ENCODE measurements at regions not wholly inside any gene's neighbourhood (a gene's known extent, or its start where the extent isn't known, plus 50 kb on each side); places are given as distances from the start of the nearest gene placed in this dataset.
"Not testable (repeated sequence)": the region's sequence is repeated elsewhere in the genome, so short reads cannot be mapped to it uniquely, and the experiment has no call there.

GRCh38 chr4:4099610-4100009, 127.1 kb downstream of the OTOP1 start:
- H3K4me3 ChIP-seq (ENCODE audit: low read depth, low read length) = not testable (repeated sequence)

- not testable (repeated sequence) for H3K4me3 ChIP-seq (ENCODE audit: low read depth, low read length)
These were observed 119.8 kb downstream of the OTOP1 start for GRCh38 chr4:4106923-4107322.

- H3K4me3 ChIP-seq (ENCODE audit: low read depth, low read length) = peak overlapping the region; percentile 35; the same call in 1 of the 2 replicates
- TF ChIP-seq CTCF (IDR thresholded peaks at IDR 0.05; ENCODE audit: low read depth, low read length) = peak; percentile 53
These were observed 119.2 kb downstream of the OTOP1 start for GRCh38 chr4:4107411-4108107.

GRCh38 chr4:4115381-4115780, 111.3 kb downstream of the OTOP1 start:
- H3K4me3 ChIP-seq (ENCODE audit: low read depth, low read length) = not testable (repeated sequence)

- H3K4me3 ChIP-seq (ENCODE audit: low read depth, low read length) = not testable (repeated sequence)
These were observed 109.8 kb downstream of the OTOP1 start for GRCh38 chr4:4116901-4117300.

GRCh38 chr4:4134368-4134767, 92.4 kb downstream of the OTOP1 start:
- not testable (repeated sequence) for H3K4me3 ChIP-seq (ENCODE audit: low read depth, low read length)

- not testable (repeated sequence) for H3K4me3 ChIP-seq (ENCODE audit: low read depth, low read length)
These were observed 90.1 kb downstream of the OTOP1 start for GRCh38 chr4:4136621-4137020.

Data from WI38 (cell line).